HG02981 (cell line): ENCODE measurements at regions not wholly inside any gene's neighbourhood (a gene's known extent, or its start where the extent isn't known, plus 50 kb on each side); places are given as distances from the start of the nearest gene placed in this dataset.

Source experiments
- ATAC-seq: cut with Tn5 transposase; IDR thresholded peaks from one replicate; pipeline ENCODE4 v1.9.1; 2021; ENCODE audit warnings: mild to moderate bottlenecking, moderate library complexity; ENCODE audit not compliant: unreplicated experiment

DNA sequence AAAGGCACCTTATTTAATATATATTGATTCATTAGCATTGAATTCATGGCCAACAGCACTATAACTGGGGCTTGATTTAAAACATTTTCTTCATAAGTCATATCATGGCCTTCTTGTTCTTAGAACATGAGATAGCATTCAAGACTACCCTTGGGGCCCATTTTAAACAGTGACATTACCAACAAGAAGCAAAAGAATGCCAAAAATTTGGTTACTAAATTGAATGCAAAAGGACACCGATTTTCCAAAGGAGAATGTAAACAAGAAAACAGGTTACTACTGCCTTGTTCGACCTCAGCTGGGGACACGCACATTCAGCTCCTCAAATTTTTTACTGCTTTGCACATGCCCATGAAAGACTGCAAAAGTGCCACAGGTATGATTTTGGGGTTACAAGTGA lies 219.4 kb upstream of the TLE4 start:
- ATAC-seq: no peak

DNA sequence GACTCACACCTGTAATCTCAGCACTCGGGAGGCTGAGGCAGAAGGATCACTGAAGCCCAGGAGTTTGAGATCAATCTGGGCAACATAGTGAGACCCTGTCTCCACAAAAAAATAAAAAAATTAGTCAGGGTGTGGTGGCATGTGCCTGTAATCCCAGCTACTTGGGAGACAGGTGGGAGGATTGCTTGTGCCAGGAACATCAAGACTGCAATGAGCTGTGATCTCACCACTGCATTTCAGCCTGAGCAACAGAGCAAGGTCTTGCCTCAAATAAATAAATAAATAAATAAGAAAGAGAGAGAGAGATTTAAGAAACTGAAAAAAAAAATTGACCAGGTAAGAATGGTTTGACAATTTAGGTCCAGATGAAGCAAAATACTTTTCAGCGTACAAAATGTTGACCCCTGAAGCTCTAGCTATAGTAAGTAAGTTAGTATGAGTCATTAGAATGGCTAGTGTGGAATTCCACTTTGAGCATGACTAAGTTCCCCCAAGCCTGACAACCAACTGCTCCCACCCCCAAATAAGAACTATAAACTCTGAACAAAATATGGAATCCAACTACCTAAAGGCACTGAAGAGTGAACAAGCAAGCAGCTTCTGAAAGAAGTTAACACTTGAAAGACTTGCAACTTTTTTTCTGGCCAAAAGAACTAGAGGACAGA lies 217.8 kb upstream of the TLE4 start:
- no peak for ATAC-seq

GRCh38 chr9:79357194-79357593 lies 214.6 kb upstream of the TLE4 start:
- no peak for ATAC-seq

GRCh38 chr9:79357616-79358015 lies 214.1 kb upstream of the TLE4 start:
- no peak for ATAC-seq

DNA sequence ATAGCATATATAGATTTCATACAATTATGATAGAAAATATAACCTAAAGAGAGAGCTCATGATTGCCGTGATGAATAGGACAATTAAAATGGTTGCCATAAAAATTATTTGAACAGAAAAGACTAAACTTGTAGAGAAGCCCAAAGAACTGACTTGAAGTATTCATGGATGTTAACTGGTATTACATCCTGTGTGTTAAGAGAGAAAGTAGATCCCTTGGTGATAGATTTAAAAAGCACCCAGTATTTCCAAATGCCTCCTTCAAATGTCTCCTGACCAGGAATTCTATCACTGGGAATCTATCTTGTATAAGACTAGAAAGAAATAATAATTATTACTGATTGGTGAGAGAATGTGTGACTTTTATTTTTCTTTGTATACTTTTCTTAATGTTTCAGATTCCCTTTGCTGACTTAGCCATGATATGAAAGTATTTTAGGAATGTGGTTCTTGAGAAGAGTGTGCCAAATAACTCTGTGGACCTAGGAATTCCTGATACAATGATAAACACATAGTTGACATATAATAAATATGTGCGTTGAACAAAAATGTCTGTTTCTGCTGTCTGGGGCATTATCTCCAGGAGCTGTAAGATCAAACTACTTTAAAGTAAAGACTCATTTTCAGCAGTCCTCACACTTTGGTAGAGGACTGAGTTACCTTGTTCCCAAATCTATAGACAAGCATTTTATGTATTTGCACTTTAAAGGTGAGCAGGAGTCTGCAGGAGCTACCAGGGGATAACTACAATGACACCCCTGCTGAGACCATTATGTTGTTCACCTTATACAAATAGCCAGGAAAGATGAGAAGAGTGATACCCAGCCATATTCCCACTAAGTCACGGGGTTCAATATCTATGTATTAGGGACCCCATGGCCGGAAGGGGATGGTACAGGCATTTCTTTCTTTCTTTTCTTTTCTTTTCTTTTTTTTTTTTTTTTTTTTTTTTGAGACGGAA lies 211.1 kb upstream of the TLE4 start:
- no peak for ATAC-seq

GRCh38 chr9:79362100-79363081 lies 209.4 kb upstream of the TLE4 start:
- ATAC-seq: no peak

GRCh38 chr9:79369676-79370075 lies 202.1 kb upstream of the TLE4 start:
- ATAC-seq: no peak

DNA sequence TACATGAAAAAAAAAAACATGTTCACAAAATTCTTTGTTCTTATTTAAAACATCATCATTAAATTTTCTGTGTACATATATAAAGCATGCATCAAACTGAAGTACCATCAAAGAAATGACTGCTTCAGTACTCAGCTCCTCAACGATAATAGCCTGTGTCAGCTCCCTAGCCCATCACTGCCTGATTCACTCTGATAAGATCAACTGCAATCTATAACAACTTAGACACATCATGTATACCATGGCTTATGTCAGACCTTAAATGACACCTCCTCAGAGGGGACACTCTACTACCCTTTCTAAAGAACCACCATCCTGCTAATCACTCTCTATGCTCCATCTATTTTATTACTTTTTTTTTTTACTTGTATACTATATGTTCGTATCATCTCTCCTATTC lies 200.5 kb upstream of the TLE4 start:
- no peak for ATAC-seq

DNA sequence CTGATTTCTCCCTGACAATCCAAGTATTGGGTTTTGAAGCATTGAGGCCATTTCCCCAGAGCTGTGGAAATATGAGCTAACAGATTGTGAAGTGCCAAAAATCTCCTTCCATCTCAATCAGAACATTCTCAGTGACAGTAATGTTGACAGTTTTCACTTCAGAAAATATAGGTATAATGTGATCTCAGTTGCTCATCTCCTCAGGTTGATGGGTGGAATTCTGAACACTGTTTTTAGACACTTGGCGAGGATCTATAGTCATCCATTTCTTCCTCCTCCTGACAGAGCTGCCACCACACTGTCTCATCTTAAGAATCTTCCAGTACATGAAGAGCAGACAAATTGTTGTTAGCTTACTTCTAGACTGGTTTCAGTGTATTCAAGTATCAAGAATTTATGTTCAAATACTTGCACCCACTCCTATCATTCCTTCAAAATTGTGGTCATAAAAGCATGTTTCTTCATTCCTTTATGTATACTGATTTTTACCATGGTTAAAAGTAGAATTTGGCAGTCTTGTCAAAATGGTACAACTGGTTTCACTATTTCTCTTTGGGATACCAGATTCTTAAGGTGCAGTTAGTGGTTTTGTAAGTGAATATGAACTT lies 199.7 kb upstream of the TLE4 start:
- no peak for ATAC-seq

GRCh38 chr9:79377339-79377855 lies 194.4 kb upstream of the TLE4 start:
- no peak for ATAC-seq

DNA sequence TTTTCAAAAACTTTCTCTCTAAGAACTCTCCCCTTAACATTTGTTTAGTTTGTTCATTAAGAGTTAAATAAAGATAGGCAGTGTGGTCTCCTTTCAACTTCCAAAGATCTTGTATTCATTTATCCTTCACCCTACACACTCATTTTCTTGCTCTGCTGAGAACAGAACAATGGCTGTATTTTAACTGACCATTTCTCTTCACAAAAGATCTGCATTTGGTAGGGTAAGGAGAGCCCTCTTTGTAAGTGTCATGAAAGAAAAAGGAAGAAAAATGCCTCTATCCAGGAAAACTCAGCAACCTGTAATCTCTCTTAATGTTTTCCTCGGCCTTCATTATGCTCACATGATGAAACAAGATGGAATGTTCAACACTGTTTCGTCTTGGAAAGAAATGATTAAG lies 193.7 kb upstream of the TLE4 start:
- no peak for ATAC-seq

DNA sequence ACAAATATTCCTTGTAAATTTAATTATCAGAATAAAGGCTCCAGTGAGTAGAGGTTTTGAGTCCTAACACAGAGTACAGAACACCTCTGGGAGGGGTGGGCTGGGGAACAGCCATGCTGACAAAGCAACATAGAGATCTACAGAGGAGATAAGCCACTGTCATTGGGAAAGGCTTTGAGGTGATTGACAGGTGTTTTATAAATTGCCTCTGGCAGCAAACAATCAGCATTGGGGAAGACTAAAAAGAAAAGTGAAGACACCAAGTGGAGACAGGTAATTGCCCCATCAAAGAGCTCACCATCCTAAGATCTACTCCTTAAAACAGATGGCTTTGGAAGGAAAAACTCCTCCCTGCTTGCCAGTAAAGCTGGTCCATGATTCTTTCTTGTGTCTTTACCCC lies 189.7 kb upstream of the TLE4 start:
- no peak for ATAC-seq

GRCh38 chr9:79382458-79382857 lies 189.3 kb upstream of the TLE4 start:
- no peak for ATAC-seq

DNA sequence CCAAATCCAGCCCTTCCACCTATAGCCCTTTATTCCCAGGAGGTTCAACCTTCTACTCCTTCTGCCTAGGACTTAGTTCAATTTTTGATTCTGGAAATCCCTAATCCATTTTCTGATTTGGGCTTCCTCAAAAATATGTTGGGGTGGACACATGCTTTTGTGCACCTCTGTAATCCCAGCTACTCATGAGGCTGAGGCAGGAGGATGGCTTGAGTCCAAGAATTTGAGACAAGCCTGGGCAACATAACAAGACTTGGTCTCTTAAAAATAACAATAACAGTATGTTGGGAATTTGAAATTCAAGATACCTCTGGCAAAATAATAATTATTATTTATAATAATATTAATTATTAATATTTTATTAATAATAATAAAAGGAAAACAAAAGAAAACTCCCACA lies 188.7 kb upstream of the TLE4 start:
- ATAC-seq: no peak

DNA sequence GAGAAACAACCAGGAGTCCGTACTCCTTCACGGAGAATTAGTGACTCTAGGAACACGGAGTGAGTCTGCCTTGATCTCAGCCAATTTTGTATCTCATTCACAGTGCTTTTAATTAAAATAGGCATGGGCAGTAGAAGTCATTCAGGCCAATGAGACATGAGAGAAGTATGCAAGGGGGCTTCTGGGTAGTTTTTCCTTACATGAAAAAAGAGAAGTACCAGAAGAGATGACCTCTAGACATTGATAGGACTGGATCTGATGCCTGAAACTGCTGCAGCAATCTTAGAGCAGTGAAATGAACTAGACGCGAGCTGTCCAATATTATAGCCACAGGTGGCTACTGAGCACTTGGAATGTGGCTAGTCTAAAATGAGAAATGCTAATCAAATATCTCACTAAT lies 187.7 kb upstream of the TLE4 start:
- no peak for ATAC-seq

DNA sequence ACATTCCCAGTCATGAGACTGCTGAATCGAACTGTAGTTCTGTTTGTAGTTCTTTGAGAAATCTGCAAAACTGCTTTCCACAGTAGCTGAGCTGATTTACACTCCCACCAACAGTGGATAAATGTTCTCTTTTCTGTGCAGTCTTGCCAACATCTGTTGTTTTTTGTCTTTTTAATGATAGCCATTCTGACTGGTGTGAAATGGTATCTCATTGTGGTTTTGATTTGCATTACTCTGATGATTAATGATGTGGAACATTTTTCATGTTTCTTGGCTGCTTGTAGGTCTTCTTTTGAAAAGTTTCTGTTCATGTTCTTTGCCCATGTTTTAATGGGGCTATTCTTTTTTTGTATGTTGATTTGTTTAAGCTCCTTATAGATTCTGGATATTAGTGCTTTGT lies 187.3 kb upstream of the TLE4 start:
- no peak for ATAC-seq

DNA sequence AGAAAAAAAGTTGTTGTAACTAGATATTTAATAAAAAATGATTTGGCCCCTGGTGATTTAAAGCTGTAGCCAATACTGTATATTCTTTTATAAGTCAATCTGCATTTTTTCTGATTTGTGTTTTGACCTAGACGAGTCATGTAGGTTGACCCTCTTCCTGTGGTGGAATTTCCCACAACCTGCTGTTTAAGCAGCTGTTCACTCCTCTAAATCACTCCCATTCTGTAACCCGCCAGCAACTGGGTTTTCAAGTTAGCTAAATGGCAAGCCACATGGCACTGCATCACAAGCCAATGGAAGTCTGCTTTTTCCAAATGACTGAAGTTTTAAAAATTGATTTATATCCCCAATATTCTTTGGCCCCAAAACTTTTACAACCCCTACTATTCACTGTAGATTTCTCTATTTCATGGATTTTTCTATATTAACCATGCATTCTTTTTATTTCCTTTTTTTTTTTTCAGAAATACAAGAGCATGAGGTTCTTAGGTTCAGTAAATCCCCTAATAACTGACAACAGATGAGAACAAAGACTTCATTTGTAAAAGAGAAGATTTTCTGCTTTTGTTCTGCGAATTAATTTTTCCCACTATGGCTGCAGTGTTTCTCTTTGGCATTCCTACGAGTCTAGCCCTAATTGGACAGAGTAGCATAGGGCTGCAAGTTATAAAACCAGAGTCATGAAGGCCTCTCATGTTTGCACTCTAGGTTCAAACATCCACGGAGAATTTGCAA lies 184.5 kb upstream of the TLE4 start:
- no peak for ATAC-seq

DNA sequence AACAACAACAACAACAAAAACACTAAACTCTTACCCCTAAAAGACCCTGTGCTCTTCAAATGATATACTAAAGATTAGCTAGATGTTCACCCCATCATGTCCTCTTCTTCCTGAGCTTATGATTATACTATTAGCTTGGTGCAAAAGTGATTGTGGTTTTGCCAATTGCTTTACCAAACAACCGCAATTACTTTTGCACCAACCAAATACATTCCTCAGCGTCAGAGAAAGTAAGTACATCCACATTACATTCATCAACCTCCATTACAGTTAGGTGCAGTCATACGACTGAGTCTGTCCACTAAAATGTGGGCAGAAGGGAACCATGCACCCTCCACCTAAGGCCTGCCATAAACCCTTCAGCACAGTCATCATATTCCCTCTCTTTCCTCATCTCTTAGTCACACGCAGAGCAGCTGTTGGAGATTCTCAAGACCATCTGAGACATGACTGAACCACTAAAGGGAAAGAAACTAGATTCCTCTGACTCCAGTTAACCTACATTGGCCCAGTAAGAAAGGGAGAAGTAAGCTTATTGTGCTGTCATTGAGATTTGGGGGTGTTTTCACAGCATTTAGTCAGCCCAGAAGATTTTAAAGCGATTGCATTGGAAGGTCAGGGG lies 181.6 kb upstream of the TLE4 start:
- no peak for ATAC-seq
